Glomerular visceral epithelial cell (primary cell): ENCODE measurements at regions not wholly inside any gene's neighbourhood (a gene's known extent, or its start where the extent isn't known, plus 50 kb on each side); places are given as distances from the start of the nearest gene placed in this dataset.
"Not testable (repeated sequence)": the region's sequence is repeated elsewhere in the genome, so short reads cannot be mapped to it uniquely, and the experiment has no call there.

Source experiments
- DNase-seq: peaks from one replicate; pipeline ENCODE4 v3.0.0-alpha.2; 2016; ENCODE audit errors: extremely low spot score

DNA sequence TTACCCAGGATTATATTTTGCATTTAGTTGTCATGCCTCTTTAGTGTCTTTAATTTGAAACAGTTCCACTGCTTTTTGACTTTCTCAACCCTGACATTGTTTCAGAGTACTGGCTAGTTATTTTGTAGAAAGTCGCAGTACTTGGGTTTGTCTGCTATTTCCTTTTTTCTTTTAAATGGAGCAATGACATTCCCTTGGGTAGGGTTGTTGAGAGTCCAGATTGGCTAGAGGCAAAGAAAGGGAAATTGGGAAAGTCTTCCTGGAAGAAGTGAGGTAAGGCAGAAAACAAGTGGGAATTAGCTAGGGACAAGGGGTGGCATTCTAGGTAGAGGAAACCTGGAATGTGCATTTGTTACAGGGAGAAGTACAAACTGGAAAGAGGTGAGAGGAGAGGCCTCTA lies 245.9 kb downstream of the EMP1 start:
- no peak for DNase-seq

DNA sequence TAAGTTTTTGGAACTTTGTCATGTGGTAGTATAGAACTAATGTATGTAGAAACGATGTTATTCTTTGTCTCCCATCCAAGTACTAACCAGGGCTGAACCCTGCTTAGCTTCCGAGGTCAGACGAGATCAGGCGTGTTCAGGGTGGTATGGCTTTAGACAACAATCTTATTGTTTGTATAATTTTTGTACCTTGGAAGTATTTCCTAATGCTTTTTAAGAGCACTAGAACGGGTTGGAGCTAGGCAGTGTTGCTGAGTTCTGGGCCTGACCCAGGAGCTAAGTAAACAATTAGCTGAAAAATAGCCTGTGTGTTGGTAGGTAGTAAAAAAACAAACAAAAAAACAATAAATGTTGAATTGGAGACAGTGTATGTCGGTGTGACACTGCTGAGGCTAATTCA lies 244.3 kb downstream of the EMP1 start:
- DNase-seq: no peak

DNA sequence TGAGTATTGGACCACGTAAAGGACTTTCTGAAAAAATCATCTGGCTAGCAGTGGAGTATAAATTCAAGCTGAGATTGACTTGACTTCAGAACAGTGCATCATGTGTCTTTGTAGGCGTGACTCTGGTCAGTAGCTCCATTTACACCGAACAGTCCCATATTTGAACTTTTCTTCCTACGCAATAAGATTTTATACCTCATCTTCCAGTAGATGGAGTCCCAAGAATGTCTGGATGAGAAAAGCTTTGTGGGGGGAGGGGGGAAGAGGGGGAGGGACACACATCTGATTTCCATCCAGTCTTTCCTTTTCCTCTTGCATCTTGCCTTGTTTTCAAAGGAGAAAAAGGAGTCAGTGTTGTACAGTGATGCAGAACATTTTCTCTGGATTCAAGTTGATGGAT lies 241.0 kb downstream of the EMP1 start:
- DNase-seq: no peak

DNA sequence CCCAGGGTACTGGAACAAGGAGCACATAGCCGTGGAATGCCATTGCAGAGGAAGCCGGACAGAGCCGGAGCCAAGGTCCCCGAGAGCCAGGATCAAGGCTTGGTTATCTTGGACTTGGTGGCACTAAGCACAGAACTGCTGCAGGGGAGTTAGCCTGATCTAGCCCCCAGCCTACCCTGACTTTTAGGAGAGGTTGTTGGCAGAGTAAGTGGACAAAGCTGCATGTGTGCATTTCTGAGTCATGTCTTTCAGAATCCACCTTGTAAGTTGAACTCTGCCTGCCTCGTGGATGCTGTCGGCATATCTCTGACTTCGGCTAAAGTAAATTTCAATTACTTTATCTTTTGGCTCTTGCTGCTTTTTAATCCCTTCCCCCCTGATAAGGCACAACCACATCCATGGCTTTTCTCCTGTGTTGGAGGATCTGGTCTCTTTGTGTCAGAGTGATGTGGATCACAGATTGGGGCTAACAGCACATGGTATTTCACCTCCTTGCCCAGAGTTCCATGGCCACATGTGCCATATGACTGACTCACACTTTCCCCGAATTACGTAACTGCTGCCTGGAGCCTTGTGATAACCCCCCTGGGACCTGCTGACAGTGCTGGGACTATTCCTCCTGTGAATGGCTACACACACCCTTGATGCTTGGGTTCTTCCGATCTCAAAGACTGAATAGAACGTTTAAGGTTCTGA lies 240.3 kb downstream of the EMP1 start:
- no peak for DNase-seq

DNA sequence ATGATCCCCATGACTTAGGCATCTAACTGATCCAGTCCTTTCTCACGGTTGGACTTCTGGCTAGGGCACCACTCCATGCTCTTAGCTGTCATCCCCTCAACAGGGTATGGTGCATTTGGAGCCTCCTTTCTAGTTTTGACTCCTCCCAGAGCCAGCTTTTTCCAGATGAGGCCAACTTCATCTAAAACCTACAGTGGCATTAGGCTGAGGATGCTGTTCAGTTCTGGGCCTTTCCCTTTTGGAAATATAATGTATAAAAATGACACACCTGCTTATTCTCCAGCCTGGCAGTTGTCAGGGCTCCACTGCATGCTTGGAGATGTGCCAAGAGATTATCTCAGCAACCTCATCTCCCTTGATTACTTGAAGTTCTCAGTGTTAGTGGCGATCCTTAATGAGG lies 239.7 kb downstream of the EMP1 start:
- DNase-seq: no peak

DNA sequence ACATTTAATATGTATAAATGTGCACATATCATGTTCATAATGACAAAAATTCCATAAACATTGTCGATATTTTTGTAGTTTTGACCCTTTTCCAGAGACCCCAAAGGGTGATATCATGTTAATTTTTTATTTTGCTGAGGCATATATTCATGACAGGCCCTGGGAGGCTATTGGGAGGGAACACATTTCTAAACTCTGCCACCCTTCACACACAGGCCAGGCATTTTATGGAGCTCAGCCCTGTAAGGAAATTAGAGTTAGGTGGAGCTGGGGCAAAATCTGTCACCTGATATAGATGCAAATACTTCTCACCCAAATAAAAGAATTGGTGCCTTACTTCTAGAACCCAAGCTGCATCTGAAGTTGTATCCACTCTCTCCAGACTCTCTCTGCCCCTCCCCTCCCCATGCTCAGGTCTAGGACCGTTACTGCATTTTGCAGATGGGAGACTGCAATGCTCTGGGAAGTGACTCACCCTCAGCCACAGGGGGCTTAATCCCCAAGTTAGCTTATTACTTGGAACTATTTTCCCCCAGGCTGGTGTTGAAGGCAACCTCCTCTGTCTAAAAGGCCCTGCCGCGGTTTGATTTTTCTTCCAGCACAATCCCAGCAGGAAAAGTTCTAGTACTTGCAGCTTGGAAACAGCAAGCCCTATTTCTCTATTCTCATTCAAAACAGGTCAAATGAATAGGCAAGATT lies 238.9 kb downstream of the EMP1 start:
- no peak for DNase-seq

DNA sequence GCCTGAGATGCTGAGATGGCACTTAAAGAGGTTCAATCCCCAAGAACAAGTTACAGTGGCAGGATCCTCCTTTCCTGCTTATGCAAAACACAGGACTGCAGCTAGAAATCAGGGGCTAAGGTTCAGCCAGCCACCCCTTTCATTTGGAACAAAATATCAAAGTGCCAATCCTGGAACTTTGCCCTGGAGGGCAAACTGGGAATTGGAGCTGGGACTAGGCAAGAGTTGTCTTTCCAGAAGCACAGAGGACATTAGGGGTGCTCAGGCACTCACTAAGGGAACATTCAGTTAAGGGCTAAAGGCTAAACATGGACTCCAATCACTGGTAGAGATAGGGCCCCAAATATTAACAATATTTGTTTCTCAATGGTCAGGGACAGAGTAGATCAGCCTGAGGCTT lies 237.2 kb downstream of the EMP1 start:
- DNase-seq: no peak

DNA sequence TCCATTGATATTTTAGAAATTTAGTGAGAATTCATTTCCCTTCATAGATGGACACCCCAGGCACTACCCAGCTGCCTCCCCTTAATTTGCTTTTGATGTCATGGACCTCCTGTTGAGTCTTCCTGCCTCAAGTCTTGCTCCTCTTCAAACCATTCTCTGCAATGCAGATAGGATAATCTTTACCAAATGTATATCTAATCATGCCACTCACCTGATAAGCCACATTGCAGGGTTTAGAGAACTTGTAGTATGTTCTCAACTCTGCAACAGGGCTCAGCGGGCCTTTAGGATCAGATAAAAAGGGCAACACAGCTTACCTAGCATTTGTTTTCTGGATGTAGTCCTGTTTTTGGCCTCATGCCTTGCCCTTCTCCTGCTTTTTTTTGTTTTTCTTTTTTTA lies 234.5 kb downstream of the EMP1 start:
- no peak for DNase-seq

DNA sequence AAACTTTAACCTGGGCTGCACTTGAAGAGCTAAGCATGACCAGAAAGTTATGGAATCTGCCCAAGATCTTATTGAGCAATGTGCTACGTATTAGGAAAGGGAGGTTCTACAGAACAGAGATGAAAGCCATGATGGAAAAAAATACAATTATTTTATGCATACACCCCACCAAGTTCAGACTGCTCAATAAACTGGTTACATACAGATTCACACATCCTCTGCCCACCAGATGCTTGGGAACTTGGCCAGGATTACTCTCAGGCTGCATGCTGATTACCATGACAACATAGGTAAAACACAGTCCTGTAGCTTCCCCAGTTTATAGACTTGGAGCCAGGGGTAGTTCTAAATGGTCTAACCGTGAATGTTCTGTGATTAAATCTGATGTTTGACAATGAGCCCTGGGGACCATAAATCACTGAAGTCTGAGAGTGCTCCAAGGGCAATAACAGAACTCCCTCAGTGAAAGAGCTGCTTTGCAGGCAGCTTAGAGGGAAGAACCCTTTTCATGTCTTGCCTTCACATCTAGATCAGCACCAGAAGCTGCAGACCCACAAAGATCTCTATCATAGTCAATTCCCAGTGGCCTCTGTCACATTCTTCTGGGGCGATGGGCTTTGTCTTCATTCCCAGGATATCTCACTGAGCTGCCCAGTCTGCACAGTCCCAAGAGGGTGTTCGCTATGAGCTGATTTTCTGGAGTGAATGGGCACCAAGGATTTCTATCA lies 232.2 kb downstream of the EMP1 start:
- DNase-seq: no peak

DNA sequence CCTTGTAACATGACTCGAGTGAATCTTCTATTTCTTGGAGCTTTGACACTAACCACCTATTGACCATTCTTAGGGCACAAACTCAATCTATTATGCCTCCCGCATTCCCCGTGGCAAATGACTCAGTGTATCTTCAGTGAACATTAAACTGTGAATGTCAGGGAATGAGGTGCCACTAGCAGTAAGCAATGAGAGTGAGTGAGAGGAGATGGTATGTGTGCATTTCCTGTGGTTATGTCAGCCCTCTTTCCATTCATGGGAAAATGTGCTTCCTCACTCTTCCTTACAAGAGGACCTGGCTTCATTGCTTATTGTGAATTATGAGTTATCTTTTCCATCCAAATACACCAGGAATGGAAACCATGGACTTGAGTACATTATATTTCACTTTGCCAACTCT lies 229.2 kb downstream of the EMP1 start:
- DNase-seq: peak; percentile 62

DNA sequence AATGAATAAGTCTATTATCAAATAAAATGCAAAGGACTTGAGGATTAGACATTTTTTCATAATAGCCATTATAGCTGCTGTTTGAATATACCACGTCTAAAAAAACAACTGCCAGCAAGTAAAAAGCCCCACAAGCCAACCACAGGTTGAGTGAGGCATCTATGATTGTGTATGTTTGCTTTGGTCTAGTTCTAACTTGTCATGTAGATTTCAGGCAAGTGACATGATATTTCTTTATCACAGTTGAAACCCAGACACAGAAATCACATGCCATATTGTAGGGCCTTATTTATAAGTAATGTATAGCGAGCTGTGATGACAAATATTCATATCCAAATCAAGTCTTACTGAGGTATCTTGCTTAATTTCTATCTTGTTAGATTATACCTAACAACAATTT lies 225.8 kb downstream of the EMP1 start:
- DNase-seq: no peak

DNA sequence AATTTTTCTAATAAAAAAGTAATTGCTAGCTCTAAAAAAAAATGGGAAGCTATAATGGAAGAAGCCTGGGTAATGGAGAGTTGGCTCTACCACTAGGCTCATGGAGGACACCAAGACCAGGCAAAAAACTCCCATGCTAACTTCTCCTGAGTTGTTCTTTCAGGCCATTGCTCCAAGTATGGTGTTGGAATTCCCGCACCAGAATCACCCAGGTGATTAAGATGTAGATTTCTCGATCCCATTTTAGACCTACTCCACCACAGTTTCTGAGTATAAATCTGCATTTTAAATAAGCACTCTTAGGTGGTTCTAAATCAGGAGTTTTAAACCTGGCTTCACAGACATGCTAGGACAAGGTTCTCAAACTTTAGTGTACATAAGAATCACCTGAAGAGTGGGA lies 221.0 kb downstream of the EMP1 start:
- DNase-seq: no peak

DNA sequence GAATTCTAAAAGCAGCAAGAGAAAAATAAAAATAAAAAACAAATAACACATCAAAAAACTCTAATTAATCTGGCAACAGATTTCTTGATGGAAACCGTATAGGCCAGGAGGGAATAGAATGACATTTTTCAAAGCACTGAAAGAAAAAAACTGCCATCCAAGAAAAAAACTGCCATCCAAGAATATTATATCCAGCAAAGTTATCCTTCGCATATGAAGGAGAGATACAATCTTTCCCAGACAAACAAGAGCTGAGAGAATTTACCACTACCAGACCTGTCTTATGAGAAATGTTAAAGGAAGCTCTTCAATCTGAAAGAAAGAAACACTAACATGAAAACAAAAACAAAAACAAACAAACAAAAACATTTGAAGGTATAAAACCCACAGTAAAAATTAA lies 214.8 kb downstream of the EMP1 start:
- DNase-seq: no peak

DNA sequence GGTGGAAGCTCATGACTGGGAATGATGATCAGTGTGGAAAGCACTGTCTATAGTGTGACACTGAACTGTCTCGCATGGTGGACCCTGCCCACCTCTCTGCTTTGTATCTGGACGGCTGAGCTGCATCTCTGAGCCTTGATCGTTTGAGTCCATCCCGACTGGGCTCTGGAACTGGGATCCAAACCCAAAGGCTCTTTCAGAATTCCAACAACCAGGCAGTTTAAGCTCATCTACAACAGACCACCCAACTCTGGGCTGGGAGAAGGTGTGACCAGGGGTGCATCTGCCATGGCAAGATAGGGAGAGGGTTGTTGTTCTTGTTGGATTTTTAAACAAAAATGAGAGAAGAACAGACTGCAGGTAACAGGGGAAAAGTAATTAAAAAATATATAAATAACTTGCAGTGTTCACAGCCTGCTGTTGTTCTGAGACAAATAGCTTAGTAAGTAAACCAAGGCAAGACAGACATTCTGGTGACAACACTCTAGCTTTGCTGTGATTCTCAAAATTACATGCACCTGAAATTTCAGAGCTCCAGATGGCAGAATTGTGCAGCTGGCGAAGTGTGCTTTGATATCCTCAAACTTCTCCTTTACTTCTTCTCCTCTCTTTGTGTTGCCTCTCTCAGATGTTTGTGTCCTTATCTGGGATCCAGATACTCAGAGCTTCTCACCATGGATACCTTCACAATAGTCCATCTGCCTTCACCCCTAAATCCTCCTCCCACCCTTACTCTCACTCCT lies 209.6 kb downstream of the EMP1 start:
- DNase-seq: no peak

DNA sequence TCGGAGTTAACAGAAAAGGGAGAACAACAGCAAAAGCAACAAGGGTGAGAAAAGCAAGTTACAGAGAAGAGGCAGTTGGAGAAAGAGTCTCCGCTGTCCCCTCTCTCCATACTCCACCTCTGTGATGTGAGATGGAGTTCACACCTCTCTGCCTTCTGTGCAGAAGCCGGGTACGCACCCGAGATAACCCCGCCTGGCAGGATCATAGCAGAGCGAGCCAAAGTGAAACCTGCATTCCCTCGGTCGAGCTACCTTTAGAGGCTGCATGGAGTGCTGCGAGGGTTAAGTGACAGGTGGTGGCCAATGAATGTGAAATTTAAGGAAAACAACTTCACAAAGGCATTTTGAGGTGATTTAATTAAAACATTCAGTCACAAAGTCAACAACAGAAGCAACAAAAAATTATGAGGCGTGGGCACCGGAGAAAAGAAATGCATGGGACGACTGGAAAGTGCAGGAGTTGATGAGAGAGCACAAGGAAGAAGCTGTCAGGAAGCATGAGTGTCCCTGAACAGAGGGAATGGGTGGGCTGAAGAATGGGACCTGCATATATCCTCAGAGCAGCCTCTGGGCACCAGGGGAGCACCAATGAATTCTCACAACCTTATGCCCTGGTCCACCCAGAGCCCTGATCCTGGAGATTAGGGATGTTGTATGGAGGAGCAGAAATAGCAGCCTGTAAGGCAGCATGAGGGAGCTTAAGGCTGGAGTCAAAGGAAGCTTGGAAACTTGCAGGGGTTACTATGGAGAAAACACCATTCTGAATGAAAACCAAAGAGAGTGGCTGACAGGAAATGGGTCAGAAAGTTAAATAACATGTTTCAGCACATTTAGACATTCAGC lies 208.3 kb downstream of the EMP1 start:
- DNase-seq: no peak

DNA sequence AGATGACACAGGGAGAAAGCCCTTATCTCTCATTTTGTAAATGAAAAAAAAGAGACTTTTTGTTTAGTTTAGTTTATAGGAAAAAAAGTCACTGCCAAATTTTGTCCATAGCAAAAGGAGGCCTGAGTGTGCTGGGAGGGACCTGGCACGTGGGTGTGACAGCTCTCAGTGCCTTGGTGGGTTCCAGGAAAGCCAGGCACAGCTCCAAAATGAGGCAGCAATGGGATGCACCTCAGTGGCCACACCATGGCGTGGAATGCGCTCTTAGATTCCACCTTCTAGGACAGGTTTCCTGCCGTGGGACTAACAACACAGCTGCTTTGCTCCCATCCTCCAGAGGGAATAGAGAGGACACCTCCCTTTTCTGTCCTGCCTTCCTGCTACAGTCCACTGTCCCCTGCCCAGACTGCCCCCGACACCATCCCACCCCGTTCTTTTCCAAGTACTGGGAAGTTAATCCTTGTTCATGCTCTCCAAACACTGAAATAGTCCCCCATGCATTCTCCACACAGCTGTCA lies 207.6 kb downstream of the EMP1 start:
- no peak for DNase-seq

DNA sequence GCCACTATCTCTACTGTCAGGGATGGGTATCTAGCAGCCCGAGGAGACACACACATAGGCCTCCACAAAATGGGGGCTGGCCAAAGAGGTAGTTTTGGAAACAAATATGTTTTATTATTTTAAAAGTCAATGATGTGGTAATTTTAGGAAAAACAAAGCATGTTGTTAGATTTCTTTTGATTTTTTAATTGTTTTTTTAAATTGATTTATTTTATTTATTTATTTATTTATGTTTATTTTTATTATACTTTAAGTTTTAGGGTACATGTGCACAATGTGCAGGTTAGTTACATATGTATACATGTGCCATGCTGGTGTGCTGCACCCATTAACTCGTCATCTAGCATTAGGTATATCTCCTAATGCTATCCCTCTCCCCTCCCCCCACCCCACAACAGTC lies 194.8 kb downstream of the EMP1 start:
- DNase-seq: not testable (repeated sequence)

DNA sequence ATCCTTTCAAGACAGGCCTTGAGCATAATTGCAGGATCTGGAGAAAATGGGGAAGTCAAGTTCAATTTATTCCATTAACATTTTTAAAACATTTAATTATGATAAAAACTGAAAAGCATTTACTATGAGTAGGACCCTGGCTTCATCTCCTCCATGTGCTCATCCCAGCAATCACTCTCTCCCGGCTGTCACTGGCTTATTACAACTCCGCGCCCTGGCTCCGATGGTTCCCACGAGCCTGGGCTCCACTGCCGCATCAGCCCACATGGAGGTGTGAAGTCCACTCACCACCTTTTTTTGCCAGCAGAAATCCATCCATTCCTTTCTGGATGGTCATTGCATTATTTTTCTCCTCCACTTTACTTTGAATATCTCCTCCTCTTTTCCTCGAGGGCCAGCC lies 194.4 kb downstream of the EMP1 start:
- DNase-seq: no peak

DNA sequence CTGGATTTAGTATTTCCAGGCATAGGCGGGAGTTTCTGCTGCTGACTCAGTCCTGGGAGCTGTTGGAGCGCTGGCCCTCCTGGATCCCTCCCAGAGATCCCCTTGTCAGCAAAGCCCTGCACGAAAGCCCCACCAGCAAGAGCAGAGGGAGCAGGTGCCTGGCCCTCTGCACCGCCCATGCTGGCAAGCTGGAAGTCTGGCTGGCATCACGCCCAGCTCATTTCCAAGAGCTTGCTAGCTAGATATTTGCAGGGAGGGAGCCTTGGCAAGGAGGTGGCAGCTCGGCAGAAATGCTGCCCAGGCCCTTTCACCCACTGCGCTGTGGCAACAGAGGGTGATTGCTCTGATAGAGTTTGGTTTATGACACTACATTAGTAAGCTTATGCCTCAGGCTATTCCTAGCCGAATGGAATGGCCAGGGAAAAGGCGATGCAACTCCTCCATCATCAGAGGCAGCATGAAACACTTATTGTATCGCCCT lies 193.9 kb downstream of the EMP1 start:
- DNase-seq: peak; percentile 45

DNA sequence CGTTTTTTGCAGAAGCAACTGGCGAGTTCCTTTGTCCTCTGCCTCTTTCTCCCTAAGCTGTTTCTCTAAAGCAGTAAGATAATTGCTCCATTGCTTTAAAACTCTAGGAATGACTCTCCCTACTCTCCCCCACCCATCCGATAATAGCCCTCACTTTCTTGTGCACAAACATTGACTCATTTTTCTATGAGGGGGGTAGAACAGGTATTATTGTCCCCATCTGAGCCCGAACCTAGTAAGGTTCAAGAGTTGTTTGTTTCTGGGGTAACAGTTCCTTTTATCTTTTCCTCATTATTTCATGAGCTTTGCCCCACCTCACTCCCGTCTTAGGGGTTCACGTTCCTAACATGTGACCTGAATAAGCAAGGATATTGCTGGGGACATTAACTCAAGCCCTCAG lies 190.6 kb downstream of the EMP1 start:
- no peak for DNase-seq
